Keratinocyte (primary cell): ENCODE measurements at regions not wholly inside any gene's neighbourhood (a gene's known extent, or its start where the extent isn't known, plus 50 kb on each side); places are given as distances from the start of the nearest gene placed in this dataset.

ENCODE experiments used
- DNase-seq: peaks from one replicate; pipeline ENCODE4 v3.0.0-alpha.2; 2011; ENCODE audit warnings: low read depth, missing footprints, low spot score
- FAIRE-seq: peaks from 2 replicates; lab custom pipeline; 2011; peaks lifted over from hg19 to GRCh38; lab: Jason Lieb, UNC
- H2AFZ ChIP-seq: 2 replicates; pipeline ENCODE4 v1.6.0; 2012; ENCODE audit warnings: low read length, control low read depth, inconsistent platforms; ENCODE audit not compliant: control insufficient read depth
- H3K27ac ChIP-seq: 2 replicates; pipeline ENCODE4 v1.5.1; 2011; ENCODE audit warnings: low read length; ENCODE audit not compliant: control insufficient read depth, insufficient read depth
- H3K27me3 ChIP-seq: 3 replicates; pipeline ENCODE4 v1.6.0; 2011; ENCODE audit warnings: low read length; ENCODE audit not compliant: control insufficient read depth, insufficient read depth; ENCODE audit errors: extremely low read depth
- H3K36me3 ChIP-seq, 2 experiments: 2 replicates in 1 of 2; 3 replicates in 1 of 2; pipeline ENCODE4 v1.5.1; 2011; ENCODE audit warnings: low read length in 2 of 2, mild to moderate bottlenecking in 1 of 2; ENCODE audit not compliant: control insufficient read depth in 2 of 2, insufficient read depth in 2 of 2; ENCODE audit errors: extremely low read depth in 1 of 2
- H3K4me1 ChIP-seq: 3 replicates; pipeline ENCODE4 v1.5.1; 2011; ENCODE audit warnings: low read length; ENCODE audit not compliant: control insufficient read depth, insufficient read depth; ENCODE audit errors: extremely low read depth
- H3K4me2 ChIP-seq: 3 replicates; pipeline ENCODE4 v1.6.0; 2011; ENCODE audit warnings: low read depth, low read length; ENCODE audit not compliant: control insufficient read depth, insufficient read depth; ENCODE audit errors: extremely low read depth
- H3K4me3 ChIP-seq, 3 experiments: fragments of 200-600 bp in 1 of 3; sonication (generic) in 1 of 3; 2 replicates in 2 of 3; 3 replicates in 1 of 3; pipeline ENCODE4 v1.5.1; 2011 to 2016; ENCODE audit warnings: low read length in 3 of 3, mild to moderate bottlenecking in 3 of 3, control low read depth in 2 of 3, inconsistent platforms in 1 of 3, low read depth in 1 of 3, mixed read lengths in 1 of 3, mixed run types in 1 of 3, moderate library complexity in 1 of 3; ENCODE audit not compliant: control insufficient read depth in 2 of 3, insufficient read depth in 2 of 3; ENCODE audit errors: extremely low read depth in 1 of 3
- H3K79me2 ChIP-seq: 2 replicates; pipeline ENCODE4 v1.6.0; 2012; ENCODE audit warnings: low read length; ENCODE audit not compliant: control insufficient read depth, insufficient read depth
- H3K9ac ChIP-seq: 3 replicates; pipeline ENCODE4 v1.6.0; 2011; ENCODE audit warnings: low read length; ENCODE audit not compliant: control insufficient read depth, insufficient read depth; ENCODE audit errors: extremely low read depth
- H3K9me1 ChIP-seq: 3 replicates; pipeline ENCODE4 v1.6.0; 2011; ENCODE audit warnings: low read length; ENCODE audit not compliant: control insufficient read depth, insufficient read depth; ENCODE audit errors: extremely low read depth
- H3K9me3 ChIP-seq: 2 replicates; pipeline ENCODE4 v1.5.1; 2012; ENCODE audit warnings: low read depth, low read length; ENCODE audit not compliant: control insufficient read depth
- H4K20me1 ChIP-seq: 3 replicates; pipeline ENCODE4 v1.6.0; 2011; ENCODE audit warnings: low read length; ENCODE audit not compliant: control insufficient read depth, insufficient read depth; ENCODE audit errors: extremely low read depth
- EZH2 ChIP-seq: IDR thresholded peaks from one replicate; pipeline ENCODE4 v1.6.1; 2012; ENCODE audit warnings: inconsistent platforms, mild to moderate bottlenecking, low read length, moderate library complexity
- dilution Hi-C: fragments of 300-500 bp; cut with MboI; formaldehyde crosslinking; loops from one replicate; pipeline ENCODE4 v1.7.0; 2020; ENCODE audit warnings: low sequenced_read_pairs; ENCODE audit not compliant: extremely low pct_ligation_motif_present
- TF ChIP-seq, protein P1 (sequence below), 3 experiments: IDR thresholded peaks in 1 of 3; conservative IDR thresholded peaks in 1 of 3; optimal IDR thresholded peaks in 1 of 3; 2 replicates in 2 of 3; 3 replicates in 1 of 3; pipeline versions ENCODE3 to v1.5.1; 2011; ENCODE audit warnings: low read length in 3 of 3, mild to moderate bottlenecking in 3 of 3, moderate library complexity in 2 of 3, control low read depth in 1 of 3, inconsistent platforms in 1 of 3; ENCODE audit not compliant: insufficient read depth in 2 of 3; ENCODE audit errors: extremely low read depth in 1 of 3

DNA sequence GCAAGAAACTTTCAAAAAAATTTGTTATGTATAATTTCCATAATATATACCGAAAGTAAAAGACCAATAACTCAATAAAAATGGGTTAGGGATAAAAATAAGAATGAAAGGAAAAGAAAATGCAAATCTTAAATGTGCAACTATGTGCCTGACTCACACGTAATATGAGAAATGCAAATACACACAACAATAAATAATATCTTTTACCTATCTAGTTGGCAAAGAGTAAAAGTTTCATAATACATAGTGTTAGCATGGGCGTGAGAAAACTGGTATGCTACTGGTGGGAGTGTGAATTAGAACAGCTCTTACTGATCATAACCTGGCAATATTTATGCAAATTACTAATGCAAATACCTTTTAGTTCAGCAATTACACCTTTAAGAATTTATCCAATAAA lies 438.5 kb upstream of the CITED2 start:
- dilution Hi-C loops = no loop called here
- FAIRE-seq = no peak
- H3K4me3 ChIP-seq = no peak overlapping the region
- no peaks in the 10 kb centered on the region for H3K36me3 ChIP-seq
- H3K27ac ChIP-seq = no peak overlapping the region
- H3K4me1 ChIP-seq = no peaks in the 10 kb centered on the region
- H3K9me1 ChIP-seq = no peaks in the 10 kb centered on the region
- H2AFZ ChIP-seq = no peak overlapping the region
- no peak overlapping the region for H3K4me2 ChIP-seq
- no peak overlapping the region for H3K9ac ChIP-seq
- no peaks in the 10 kb centered on the region for H3K79me2 ChIP-seq
- no peaks in the 10 kb centered on the region for H3K9me3 ChIP-seq
- no peaks in the 10 kb centered on the region for H4K20me1 ChIP-seq
- DNase-seq = no peak
- TF ChIP-seq EZH2 = no peak
- TF ChIP-seq, protein P1, sequence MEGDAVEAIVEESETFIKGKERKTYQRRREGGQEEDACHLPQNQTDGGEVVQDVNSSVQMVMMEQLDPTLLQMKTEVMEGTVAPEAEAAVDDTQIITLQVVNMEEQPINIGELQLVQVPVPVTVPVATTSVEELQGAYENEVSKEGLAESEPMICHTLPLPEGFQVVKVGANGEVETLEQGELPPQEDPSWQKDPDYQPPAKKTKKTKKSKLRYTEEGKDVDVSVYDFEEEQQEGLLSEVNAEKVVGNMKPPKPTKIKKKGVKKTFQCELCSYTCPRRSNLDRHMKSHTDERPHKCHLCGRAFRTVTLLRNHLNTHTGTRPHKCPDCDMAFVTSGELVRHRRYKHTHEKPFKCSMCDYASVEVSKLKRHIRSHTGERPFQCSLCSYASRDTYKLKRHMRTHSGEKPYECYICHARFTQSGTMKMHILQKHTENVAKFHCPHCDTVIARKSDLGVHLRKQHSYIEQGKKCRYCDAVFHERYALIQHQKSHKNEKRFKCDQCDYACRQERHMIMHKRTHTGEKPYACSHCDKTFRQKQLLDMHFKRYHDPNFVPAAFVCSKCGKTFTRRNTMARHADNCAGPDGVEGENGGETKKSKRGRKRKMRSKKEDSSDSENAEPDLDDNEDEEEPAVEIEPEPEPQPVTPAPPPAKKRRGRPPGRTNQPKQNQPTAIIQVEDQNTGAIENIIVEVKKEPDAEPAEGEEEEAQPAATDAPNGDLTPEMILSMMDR (optimal IDR thresholded peaks at IDR 0.05 in 1 of 3, IDR thresholded peaks at IDR 0.05 in 1 of 3, conservative IDR thresholded peaks at IDR 0.05 in 1 of 3; ENCODE audit: extremely low read depth in 1 of 3, insufficient read depth in 2 of 3, low read length in 3 of 3) = no peak
- H3K27me3 ChIP-seq = no peaks in the 10 kb centered on the region

DNA sequence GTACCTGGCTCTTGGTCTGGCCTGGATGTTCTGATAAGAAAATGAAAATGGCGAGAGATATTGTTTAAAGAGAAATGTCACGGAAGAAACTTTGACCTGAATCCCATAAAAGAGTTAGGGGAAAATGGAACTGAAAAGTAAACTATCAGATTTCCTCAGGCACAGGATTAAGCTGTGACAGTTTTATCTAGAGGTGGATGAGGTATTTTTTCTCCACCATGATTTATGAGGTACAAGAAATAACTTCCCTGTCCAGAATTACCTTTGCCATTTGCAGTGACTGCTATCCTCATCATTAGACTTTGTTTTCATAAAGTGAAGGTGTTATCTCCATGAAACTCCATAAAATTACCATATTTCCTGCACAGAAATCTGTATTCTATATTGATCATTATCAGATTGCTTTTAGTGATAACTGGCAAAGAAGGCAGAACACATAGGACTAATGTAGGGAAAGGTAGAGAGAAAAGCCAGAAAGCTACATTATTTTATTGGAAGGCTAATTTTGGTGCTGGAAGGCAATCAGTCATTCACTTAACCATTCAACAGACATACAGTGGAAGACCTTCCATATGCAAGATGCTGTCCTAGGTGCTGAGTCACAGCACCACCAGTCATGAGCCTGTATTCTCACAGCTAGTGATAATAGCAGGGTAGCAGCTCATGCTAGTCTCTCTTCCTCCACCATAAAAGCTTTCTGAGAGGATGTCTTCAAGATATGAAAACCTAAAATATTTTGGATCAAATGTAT lies 427.3 kb upstream of the CITED2 start:
- Histone ChIP-seq H3K9ac (no peak overlapping the region), H3K27ac (no peak overlapping the region), H3K4me1 (no peaks in the 10 kb centered on the region), H3K27me3 (no peaks in the 10 kb centered on the region), H3K9me3 (no peaks in the 10 kb centered on the region), H3K9me1 (no peaks in the 10 kb centered on the region), H3K4me3 (no peak overlapping the region), H3K36me3 (no peaks in the 10 kb centered on the region), H3K79me2 (no peaks in the 10 kb centered on the region), H4K20me1 (no peaks in the 10 kb centered on the region), H3K4me2 (no peak overlapping the region), H2AFZ (no peak overlapping the region)
- no peak for TF ChIP-seq EZH2
- TF ChIP-seq, protein P1 (optimal IDR thresholded peaks at IDR 0.05 in 1 of 3, IDR thresholded peaks at IDR 0.05 in 1 of 3, conservative IDR thresholded peaks at IDR 0.05 in 1 of 3; ENCODE audit: extremely low read depth in 1 of 3, insufficient read depth in 2 of 3, low read length in 3 of 3) = no peak
- DNase-seq = no peak
- FAIRE-seq = peak; percentile 68
- dilution Hi-C loops = no loop called here
